WTC11 (cell line): ENCODE measurements at regions not wholly inside any gene's neighbourhood (a gene's known extent, or its start where the extent isn't known, plus 50 kb on each side); places are given as distances from the start of the nearest gene placed in this dataset.

Experiments
- ATAC-seq: fragments of 200-7000 bp; cut with Tn5 transposase; 2 replicates; pipeline ENCODE4 v1.10.0; 2021; ENCODE audit warnings: mild to moderate bottlenecking, moderate library complexity
- CTCF ChIA-PET: fragments of 300-600 bp; sonication (Branson Sonifier 250); formaldehyde crosslinking; loops from one replicate; lab custom pipeline; 2021; ENCODE audit warnings: antibody characterized with exemption; lab: Charles Lee
- POLR2A ChIA-PET: fragments of 350-600 bp; sonication (Branson Sonifier 250); formaldehyde crosslinking; loops from one replicate; lab custom pipeline; 2021; ENCODE audit warnings: antibody characterized with exemption; lab: Charles Lee
- DNase-seq: peaks from one replicate; pipeline ENCODE4 v3.0.0; 2021; ENCODE audit warnings: low spot score
- H3K27ac Mint-ChIP-seq: 2 replicates; pipeline ENCODE4 v1.8.0; 2021; ENCODE audit warnings: mixed read lengths
- H3K27me3 Mint-ChIP-seq: 2 replicates; pipeline ENCODE4 v1.8.0; 2021; ENCODE audit warnings: low read depth, mild to moderate bottlenecking, moderate library complexity, mixed read lengths
- H3K36me3 Mint-ChIP-seq: 2 replicates; pipeline ENCODE4 v1.8.0; 2021; ENCODE audit warnings: mixed read lengths
- H3K4me1 Mint-ChIP-seq: 2 replicates; pipeline ENCODE4 v1.8.0; 2022; ENCODE audit warnings: mixed read lengths
- H3K4me3 Mint-ChIP-seq: 2 replicates; pipeline ENCODE4 v1.8.0; 2021; ENCODE audit warnings: mild to moderate bottlenecking, moderate library complexity, mixed read lengths
- H3K9me3 Mint-ChIP-seq: 2 replicates; pipeline ENCODE4 v1.8.0; 2021; ENCODE audit warnings: mixed read lengths
- ARID4B ChIP-seq: sonication (generic); formaldehyde crosslinking; IDR thresholded peaks from 2 replicates; pipeline ENCODE4 v1.8.0; 2023; ENCODE audit warnings: missing genetic modification reagents, mild to moderate bottlenecking, borderline replicate concordance
- ATF1 ChIP-seq: sonication (generic); formaldehyde crosslinking; IDR thresholded peaks from 2 replicates; pipeline ENCODE4 v1.8.1; 2023; ENCODE audit warnings: mild to moderate bottlenecking, moderate library complexity, missing genetic modification reagents
- CDX4 ChIP-seq: fragments of 250-450 bp; sonication (Bioruptor Pico); IDR thresholded peaks from 2 replicates; pipeline ENCODE4 v1.9.0; 2021; ENCODE audit warnings: moderate library complexity, mild to moderate bottlenecking, inconsistent platforms, borderline replicate concordance
- E2F4 ChIP-seq: sonication (generic); formaldehyde crosslinking; IDR thresholded peaks from 2 replicates; pipeline ENCODE4 v1.8.1; 2022; ENCODE audit warnings: low read depth, mild to moderate bottlenecking, moderate library complexity, missing genetic modification reagents, borderline replicate concordance
- FOXJ3 ChIP-seq: sonication (generic); formaldehyde crosslinking; IDR thresholded peaks from 2 replicates; pipeline ENCODE4 v1.9.0; 2021; ENCODE audit warnings: missing genetic modification reagents, mild to moderate bottlenecking, borderline replicate concordance
- GTF2I ChIP-seq: fragments of 250-450 bp; sonication (Bioruptor Pico); conservative IDR thresholded peaks from 2 replicates; pipeline ENCODE4 v1.4.0; 2021; ENCODE audit warnings: mild to moderate bottlenecking
- IRF2 ChIP-seq: sonication (generic); formaldehyde crosslinking; IDR thresholded peaks from 2 replicates; pipeline ENCODE4 v1.8.0; 2022; ENCODE audit warnings: low read depth, missing genetic modification reagents, borderline replicate concordance
- JUN ChIP-seq: sonication (generic); formaldehyde crosslinking; IDR thresholded peaks from 2 replicates; pipeline ENCODE4 v1.8.0; 2023; ENCODE audit warnings: mild to moderate bottlenecking, missing genetic modification reagents
- MLX ChIP-seq: sonication (generic); formaldehyde crosslinking; IDR thresholded peaks from 2 replicates; pipeline ENCODE4 v1.8.1; 2023; ENCODE audit warnings: mild to moderate bottlenecking, missing genetic modification reagents, moderate library complexity
- NFYB ChIP-seq: sonication (generic); formaldehyde crosslinking; conservative IDR thresholded peaks from 2 replicates; pipeline ENCODE4 v1.8.0; 2022; ENCODE audit warnings: low read depth, missing genetic modification reagents
- NR3C1 ChIP-seq: sonication (generic); formaldehyde crosslinking; conservative IDR thresholded peaks from 2 replicates; pipeline ENCODE4 v1.8.1; 2023; ENCODE audit warnings: low read depth, mild to moderate bottlenecking, missing genetic modification reagents
- PREB ChIP-seq: sonication (generic); formaldehyde crosslinking; IDR thresholded peaks from 2 replicates; pipeline ENCODE4 v1.8.1; 2022; ENCODE audit warnings: mild to moderate bottlenecking, missing genetic modification reagents, moderate library complexity, borderline replicate concordance
- USF2 ChIP-seq: sonication (generic); formaldehyde crosslinking; IDR thresholded peaks from 2 replicates; pipeline ENCODE4 v1.8.1; 2023; ENCODE audit warnings: mild to moderate bottlenecking, missing genetic modification reagents, moderate library complexity
- ZBTB43 ChIP-seq: sonication (generic); formaldehyde crosslinking; IDR thresholded peaks from 2 replicates; pipeline ENCODE4 v1.8.1; 2023; ENCODE audit warnings: mild to moderate bottlenecking, missing genetic modification reagents
- ZMAT4 ChIP-seq: fragments of 250-450 bp; sonication (Bioruptor Pico); IDR thresholded peaks from 2 replicates; pipeline ENCODE4 v1.9.0; 2021; ENCODE audit warnings: mild to moderate bottlenecking
- ZNF121 ChIP-seq: sonication (generic); formaldehyde crosslinking; IDR thresholded peaks from 2 replicates; pipeline ENCODE4 v1.8.0; 2023; ENCODE audit warnings: missing genetic modification reagents
- ZNF219 ChIP-seq: sonication (generic); formaldehyde crosslinking; IDR thresholded peaks from 2 replicates; pipeline ENCODE4 v1.8.0; 2023; ENCODE audit warnings: missing genetic modification reagents, mild to moderate bottlenecking, borderline replicate concordance
- ZNF232 ChIP-seq: sonication (generic); formaldehyde crosslinking; IDR thresholded peaks from 2 replicates; pipeline ENCODE4 v1.8.0; 2022; ENCODE audit warnings: mild to moderate bottlenecking, missing genetic modification reagents
- ZNF281 ChIP-seq: sonication (generic); formaldehyde crosslinking; IDR thresholded peaks from 2 replicates; pipeline ENCODE4 v1.8.0; 2023; ENCODE audit warnings: mild to moderate bottlenecking, missing genetic modification reagents
- ZNF671 ChIP-seq: fragments of 250-450 bp; sonication (Bioruptor Pico); IDR thresholded peaks from 2 replicates; pipeline ENCODE4 v1.8.0; 2021; ENCODE audit warnings: mild to moderate bottlenecking
- ZSCAN18 ChIP-seq: fragments of 250-450 bp; sonication (Bioruptor Pico); IDR thresholded peaks from 2 replicates; pipeline ENCODE4 v2.1.2; 2022; ENCODE audit warnings: mild to moderate bottlenecking, moderate library complexity

- no peak for DNase-seq
- Mint-ChIP-seq H3K36me3 (no peaks in the 10 kb centered on the region), H3K27ac (no peak overlapping the region), H3K27me3 (peaks cover 32% of the 10 kb centered on the region), H3K4me3 (no peak overlapping the region), H3K9me3 (peaks cover 16% of the 10 kb centered on the region), H3K4me1 (no peaks in the 10 kb centered on the region)
- TF ChIP-seq ZSCAN18 (CRISPR knock-in tag): no peak
- no peak for TF ChIP-seq ZNF671 (CRISPR knock-in tag)
- no peak for TF ChIP-seq NFYB (CRISPR knock-in tag)
- no peak for TF ChIP-seq ZMAT4 (CRISPR knock-in tag)
- no peak for TF ChIP-seq MLX (CRISPR knock-in tag)
- no peak for TF ChIP-seq FOXJ3
- no peak for TF ChIP-seq ZNF121 (CRISPR knock-in tag)
- TF ChIP-seq USF2 (CRISPR knock-in tag): no peak
- TF ChIP-seq E2F4: no peak
- no peak for TF ChIP-seq JUN (CRISPR knock-in tag)
- TF ChIP-seq ZNF219 (CRISPR knock-in tag): no peak
- TF ChIP-seq IRF2 (CRISPR knock-in tag): no peak
- TF ChIP-seq ATF1: no peak
- TF ChIP-seq CDX4 (CRISPR knock-in tag): no peak
- ChIA-PET POLR2A (no interaction called here), CTCF (no interaction called here)
- no peak for ATAC-seq
Measured at GRCh38 chr1:34363915-34364314, 187.2 kb downstream of the C1orf94 start.

GRCh38 chr1:34364376-34364775, 187.7 kb downstream of the C1orf94 start:
- H3K27ac Mint-ChIP-seq: no peak overlapping the region
- POLR2A ChIA-PET: no interaction called here
- DNase-seq (no peak), ATAC-seq (no peak)
- peaks cover 16% of the 10 kb centered on the region for H3K9me3 Mint-ChIP-seq
- H3K36me3 Mint-ChIP-seq: no peaks in the 10 kb centered on the region
- H3K4me3 Mint-ChIP-seq: no peak overlapping the region
- CTCF ChIA-PET: no interaction called here
- peaks cover 34% of the 10 kb centered on the region for H3K27me3 Mint-ChIP-seq
- H3K4me1 Mint-ChIP-seq: no peaks in the 10 kb centered on the region
- no peak for TF ChIP-seq ARID4B
- TF ChIP-seq PREB (CRISPR knock-in tag): no peak
- no peak for TF ChIP-seq ZBTB43
- TF ChIP-seq ZNF281 (CRISPR knock-in tag): no peak
- no peak for TF ChIP-seq FOXJ3
- TF ChIP-seq GTF2I (CRISPR knock-in tag): no peak
- no peak for TF ChIP-seq ZNF232 (CRISPR knock-in tag)
- no peak for TF ChIP-seq NR3C1 (CRISPR knock-in tag)
